ENCODE measurements at regions not wholly inside any gene's neighbourhood (a gene's known extent, or its start where the extent isn't known, plus 50 kb on each side); places are given as distances from the start of the nearest gene placed in this dataset.

DNA sequence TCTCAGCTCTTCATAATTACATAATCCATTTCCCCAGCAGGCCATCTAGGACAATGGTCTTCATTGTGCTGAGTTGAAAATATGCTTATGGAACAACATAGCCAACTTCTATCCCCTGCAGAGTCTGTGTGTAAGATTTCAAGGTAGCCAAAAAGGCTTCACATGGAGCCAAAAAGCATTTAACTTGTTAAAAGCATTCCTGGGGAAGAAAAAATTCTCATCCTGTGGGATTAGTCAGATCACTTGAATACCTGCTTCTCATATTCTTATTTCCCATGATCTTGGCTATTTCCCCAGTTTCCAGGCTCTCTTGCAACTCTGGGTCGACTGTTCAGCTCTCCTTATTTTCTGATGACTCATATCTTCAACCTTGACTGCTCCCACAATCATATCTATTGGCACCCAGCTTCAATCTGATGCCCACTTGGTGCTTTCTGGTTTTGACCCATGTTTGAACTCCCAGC is 178.9 kb downstream of the KLHL28 start:
- no peaks in the 10 kb centered on the region for H3K27me3 ChIP-seq (ENCODE audit: control insufficient read depth in 3 of 3, insufficient read depth in 3 of 3, low read length in 2 of 3)
- TF ChIP-seq, protein P1, sequence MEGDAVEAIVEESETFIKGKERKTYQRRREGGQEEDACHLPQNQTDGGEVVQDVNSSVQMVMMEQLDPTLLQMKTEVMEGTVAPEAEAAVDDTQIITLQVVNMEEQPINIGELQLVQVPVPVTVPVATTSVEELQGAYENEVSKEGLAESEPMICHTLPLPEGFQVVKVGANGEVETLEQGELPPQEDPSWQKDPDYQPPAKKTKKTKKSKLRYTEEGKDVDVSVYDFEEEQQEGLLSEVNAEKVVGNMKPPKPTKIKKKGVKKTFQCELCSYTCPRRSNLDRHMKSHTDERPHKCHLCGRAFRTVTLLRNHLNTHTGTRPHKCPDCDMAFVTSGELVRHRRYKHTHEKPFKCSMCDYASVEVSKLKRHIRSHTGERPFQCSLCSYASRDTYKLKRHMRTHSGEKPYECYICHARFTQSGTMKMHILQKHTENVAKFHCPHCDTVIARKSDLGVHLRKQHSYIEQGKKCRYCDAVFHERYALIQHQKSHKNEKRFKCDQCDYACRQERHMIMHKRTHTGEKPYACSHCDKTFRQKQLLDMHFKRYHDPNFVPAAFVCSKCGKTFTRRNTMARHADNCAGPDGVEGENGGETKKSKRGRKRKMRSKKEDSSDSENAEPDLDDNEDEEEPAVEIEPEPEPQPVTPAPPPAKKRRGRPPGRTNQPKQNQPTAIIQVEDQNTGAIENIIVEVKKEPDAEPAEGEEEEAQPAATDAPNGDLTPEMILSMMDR (IDR thresholded peaks at IDR 0.05; ENCODE audit: control extremely low read depth, extremely low read depth), result no peak
- no peaks in the 10 kb centered on the region for H3K36me3 ChIP-seq (ENCODE audit: control insufficient read depth in 4 of 4, insufficient read depth in 4 of 4, low read length in 4 of 4)
- DNase-seq (no peak), ATAC-seq (ENCODE audit: insufficient read depth, low FRiP score) (no peak)
- no peaks in the 10 kb centered on the region for H3K9me3 ChIP-seq (ENCODE audit: control insufficient read depth in 4 of 4, insufficient read depth in 3 of 4, low read length in 3 of 4)
- 38 to 54% methylated on average over 1 of the region's 1 CpG for WGBS, 2 donors
- peaks cover 0 to 4% (median 0%) of the 10 kb centered on the region in 5 donors for H3K4me1 ChIP-seq (ENCODE audit: control insufficient read depth in 5 of 5, insufficient read depth in 5 of 5, low read length in 5 of 5)
- no peak overlapping the region for H3K27ac ChIP-seq (ENCODE audit: low read depth in 1 of 2, low read length in 1 of 2)
- H3K4me3 ChIP-seq, result no peak overlapping the region
- H3K9ac ChIP-seq (ENCODE audit: insufficient read depth in 1 of 2, low read length in 2 of 2), result no peak overlapping the region

DNA sequence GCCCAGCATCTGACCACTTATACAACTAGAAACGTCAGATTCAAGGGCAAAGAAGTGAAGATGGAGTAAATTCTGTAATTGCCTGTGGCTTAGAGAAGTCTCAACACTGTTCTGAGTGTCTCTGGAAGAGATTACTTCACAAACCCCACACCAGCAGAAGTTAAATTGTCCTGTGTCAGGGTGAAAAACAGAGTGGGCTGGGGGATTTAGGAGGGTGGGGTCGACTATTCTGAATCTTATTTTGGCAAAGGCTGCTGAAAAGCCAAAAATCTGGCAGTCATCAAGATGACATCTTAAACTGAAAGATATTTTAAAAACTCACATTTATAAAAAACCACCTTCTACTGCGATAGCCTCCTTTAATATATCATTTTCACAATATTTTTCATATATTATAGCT is 180.8 kb downstream of the KLHL28 start:
- TF ChIP-seq, protein P1 (IDR thresholded peaks at IDR 0.05; ENCODE audit: control extremely low read depth, extremely low read depth), result no peak
- DNase-seq (no peak), ATAC-seq (ENCODE audit: insufficient read depth, low FRiP score) (no peak)
- peaks cover 0 to 7% (median 0%) of the 10 kb centered on the region in 5 donors for H3K4me1 ChIP-seq (ENCODE audit: control insufficient read depth in 5 of 5, insufficient read depth in 5 of 5, low read length in 5 of 5)
- no peaks in the 10 kb centered on the region for H3K36me3 ChIP-seq (ENCODE audit: control insufficient read depth in 4 of 4, insufficient read depth in 4 of 4, low read length in 4 of 4)
- H3K9ac ChIP-seq (ENCODE audit: insufficient read depth in 1 of 2, low read length in 2 of 2), result no peak overlapping the region
- WGBS, 2 donors, result 52 to 60% methylated on average over 3 of the region's 3 CpGs
- no peaks in the 10 kb centered on the region for H3K9me3 ChIP-seq (ENCODE audit: control insufficient read depth in 4 of 4, insufficient read depth in 3 of 4, low read length in 3 of 4)
- no peaks in the 10 kb centered on the region for H3K27me3 ChIP-seq (ENCODE audit: control insufficient read depth in 3 of 3, insufficient read depth in 3 of 3, low read length in 2 of 3)
- no peak overlapping the region for H3K27ac ChIP-seq (ENCODE audit: low read depth in 1 of 2, low read length in 1 of 2)
- no peak overlapping the region for H3K4me3 ChIP-seq

DNA sequence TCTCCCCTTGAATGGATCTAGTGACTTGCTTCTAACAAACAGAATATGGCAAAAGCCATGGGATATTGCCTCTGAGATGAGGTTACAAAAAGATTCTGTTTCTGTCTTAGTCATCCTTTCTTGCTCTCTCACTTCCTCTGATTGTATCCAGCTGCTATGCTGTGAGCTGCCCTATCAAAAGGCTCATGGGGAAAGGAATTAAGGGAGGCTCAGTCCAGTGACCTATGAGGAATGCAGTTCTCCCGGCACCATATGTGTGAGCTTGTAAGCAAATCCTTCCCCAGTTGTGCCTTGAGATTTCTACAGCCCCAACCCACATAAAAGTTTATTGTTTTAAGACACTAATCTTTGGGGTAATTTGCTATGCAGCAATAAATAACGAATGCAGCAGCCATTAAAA is 183.1 kb downstream of the KLHL28 start:
- H3K9me3 ChIP-seq (ENCODE audit: control insufficient read depth in 4 of 4, insufficient read depth in 3 of 4, low read length in 3 of 4), result no peaks in the 10 kb centered on the region
- 59 to 65% methylated on average over 2 of the region's 2 CpGs for WGBS, 2 donors
- DNase-seq, result peak in 2 of 3 donors; percentile 48 to 62
- TF ChIP-seq, protein P1 (IDR thresholded peaks at IDR 0.05; ENCODE audit: control extremely low read depth, extremely low read depth), result no peak
- H3K27me3 ChIP-seq (ENCODE audit: control insufficient read depth in 3 of 3, insufficient read depth in 3 of 3, low read length in 2 of 3), result no peaks in the 10 kb centered on the region
- no peak for ATAC-seq (ENCODE audit: insufficient read depth, low FRiP score)
- H3K36me3 ChIP-seq (ENCODE audit: control insufficient read depth in 4 of 4, insufficient read depth in 4 of 4, low read length in 4 of 4), result no peaks in the 10 kb centered on the region
- no peak overlapping the region for H3K9ac ChIP-seq (ENCODE audit: insufficient read depth in 1 of 2, low read length in 2 of 2)
- H3K4me1 ChIP-seq (ENCODE audit: control insufficient read depth in 5 of 5, insufficient read depth in 5 of 5, low read length in 5 of 5), result peaks cover 0 to 7% (median 0%) of the 10 kb centered on the region in 5 donors
- no peak overlapping the region for H3K4me3 ChIP-seq
- H3K27ac ChIP-seq (ENCODE audit: low read depth in 1 of 2, low read length in 1 of 2), result no peak overlapping the region

DNA sequence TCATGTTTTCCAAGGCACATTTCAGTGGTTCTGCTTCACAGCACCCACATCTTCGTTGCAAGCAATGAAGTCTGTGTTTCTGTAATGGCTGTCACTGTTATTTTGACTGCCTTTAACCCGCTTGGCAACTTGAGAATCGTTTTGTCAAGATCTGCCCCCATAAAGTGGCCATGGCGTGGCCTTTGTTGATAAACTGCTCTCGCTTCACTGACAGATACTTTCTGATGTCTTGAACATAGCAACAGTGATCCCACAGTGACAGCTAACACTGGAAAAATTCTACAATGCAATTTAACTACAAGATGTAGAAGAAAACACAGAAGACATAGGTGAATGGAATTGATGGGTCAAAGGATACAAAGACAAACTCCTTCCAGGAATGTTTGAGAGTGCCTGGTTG is 184.2 kb downstream of the KLHL28 start:
- no peaks in the 10 kb centered on the region for H3K9me3 ChIP-seq (ENCODE audit: control insufficient read depth in 4 of 4, insufficient read depth in 3 of 4, low read length in 3 of 4)
- H3K27ac ChIP-seq (ENCODE audit: low read depth in 1 of 2, low read length in 1 of 2), result no peak overlapping the region
- ATAC-seq (ENCODE audit: insufficient read depth, low FRiP score) (no peak), DNase-seq (no peak)
- H3K4me1 ChIP-seq (ENCODE audit: control insufficient read depth in 5 of 5, insufficient read depth in 5 of 5, low read length in 5 of 5), result peaks cover 0 to 7% (median 3%) of the 10 kb centered on the region in 5 donors
- no peak overlapping the region for H3K9ac ChIP-seq (ENCODE audit: insufficient read depth in 1 of 2, low read length in 2 of 2)
- H3K4me3 ChIP-seq, result no peak overlapping the region
- H3K36me3 ChIP-seq (ENCODE audit: control insufficient read depth in 4 of 4, insufficient read depth in 4 of 4, low read length in 4 of 4), result no peaks in the 10 kb centered on the region
- 82 to 83% methylated on average over 5 of the region's 5 CpGs for WGBS, 2 donors
- H3K27me3 ChIP-seq (ENCODE audit: control insufficient read depth in 3 of 3, insufficient read depth in 3 of 3, low read length in 2 of 3), result no peaks in the 10 kb centered on the region
- TF ChIP-seq, protein P1 (IDR thresholded peaks at IDR 0.05; ENCODE audit: control extremely low read depth, extremely low read depth), result no peak
